OCI-LY3 (cell line): ENCODE measurements at regions not wholly inside any gene's neighbourhood (a gene's known extent, or its start where the extent isn't known, plus 50 kb on each side); places are given as distances from the start of the nearest gene placed in this dataset.

Experiments
- H2AFZ ChIP-seq: fragments of 200-600, 300-600 bp; shearing (Covaris generic); 2 replicates; pipeline ENCODE4 v1.6.0; 2014; ENCODE audit warnings: antibody characterized with exemption, low read depth, low read length
- H3K27ac ChIP-seq: fragments of 200-600, 300-600 bp; sonication (generic); 2 replicates; pipeline ENCODE4 v1.5.1; 2014; ENCODE audit warnings: mild to moderate bottlenecking, low read length, moderate library complexity, mixed read lengths
- H3K27me3 ChIP-seq: fragments of 200-600, 300-600 bp; sonication (generic); 2 replicates; pipeline ENCODE4 v1.6.1; 2014; ENCODE audit warnings: low read depth, low read length, mixed read lengths
- H3K36me3 ChIP-seq: fragments of 200-600, 300-600 bp; sonication (generic); replicated peaks from 2 replicates; pipeline ENCODE3; 2014; ENCODE audit warnings: low read depth, low read length, mixed read lengths
- H3K4me1 ChIP-seq: fragments of 300-600, 200-600 bp; sonication (generic); 2 replicates; pipeline ENCODE4 v1.6.1; 2014; ENCODE audit warnings: low read length, mixed read lengths
- H3K4me2 ChIP-seq: fragments of 200-600, 300-600 bp; sonication (generic); 2 replicates; pipeline ENCODE4 v1.6.1; 2014; ENCODE audit warnings: low read length, mixed read lengths
- H3K4me3 ChIP-seq: fragments of 300-600, 200-600 bp; sonication (generic); 2 replicates; pipeline ENCODE4 v1.5.1; 2014; ENCODE audit warnings: antibody characterized with exemption, mild to moderate bottlenecking, low read length, moderate library complexity
- H3K79me2 ChIP-seq: fragments of 300-600, 200-600 bp; shearing (Covaris generic); 2 replicates; pipeline ENCODE4 v1.6.1; 2014; ENCODE audit warnings: mild to moderate bottlenecking, low read length, mixed read lengths
- H3K9ac ChIP-seq: fragments of 300-600, 200-600 bp; shearing (Covaris generic); 2 replicates; pipeline ENCODE4 v1.6.0; 2014; ENCODE audit warnings: mild to moderate bottlenecking, low read length, moderate library complexity
- H3K9me3 ChIP-seq: fragments of 200-600, 300-600 bp; shearing (Covaris generic); 2 replicates; pipeline ENCODE4 v1.6.1; 2014; ENCODE audit warnings: low read length, mixed read lengths; ENCODE audit not compliant: insufficient read depth
- H4K20me1 ChIP-seq: fragments of 200-600, 300-600 bp; sonication (generic); 2 replicates; pipeline ENCODE4 v1.6.1; 2016; ENCODE audit warnings: low read length, mixed read lengths; ENCODE audit not compliant: insufficient read depth
- CTCF ChIP-seq: fragments of 200-600, 300-600 bp; sonication (generic); IDR thresholded peaks from 2 replicates; pipeline ENCODE4 v1.5.1; 2014; ENCODE audit warnings: antibody characterized with exemption, low read length, low read depth
- EZH2phosphoT487 ChIP-seq: fragments of 200-600 bp; shearing (Covaris generic); IDR thresholded peaks from 2 replicates; pipeline ENCODE4 v1.6.1; 2018; ENCODE audit warnings: antibody characterized with exemption, mixed run types, low read depth

GRCh38 chr2:104407641-104408040 lies 446.3 kb upstream of the POU3F3 start:
- TF ChIP-seq CTCF (no peak), EZH2phosphoT487 (no peak)
- H3K27me3 ChIP-seq: no peaks in the 10 kb centered on the region
- no peak overlapping the region for H3K4me3 ChIP-seq

GRCh38 chr2:104408266-104408665 lies 445.6 kb upstream of the POU3F3 start:
- no peaks in the 10 kb centered on the region for H3K79me2 ChIP-seq
- H3K4me3 ChIP-seq: no peak overlapping the region
- H4K20me1 ChIP-seq: no peaks in the 10 kb centered on the region
- H3K36me3 ChIP-seq: no peaks in the 10 kb centered on the region
- TF ChIP-seq EZH2phosphoT487 (no peak), CTCF (no peak)
- H3K27ac ChIP-seq: no peak overlapping the region
- peaks cover 6% of the 10 kb centered on the region; the same call in 1 of the 2 replicates for H3K4me1 ChIP-seq
- H3K9ac ChIP-seq: no peak overlapping the region
- no peaks in the 10 kb centered on the region for H3K27me3 ChIP-seq
- H3K9me3 ChIP-seq: no peaks in the 10 kb centered on the region
- peak overlapping the region; percentile 12; the same call in 1 of the 2 replicates for H3K4me2 ChIP-seq
- H2AFZ ChIP-seq: peak overlapping the region; percentile 54; the same call in 1 of the 2 replicates

More at GRCh38 chr2:104407641-104408040, 446.3 kb upstream of the POU3F3 start:
- Histone ChIP-seq H3K9ac (no peak overlapping the region), H3K36me3 (no peaks in the 10 kb centered on the region), H3K4me2 (no peak overlapping the region), H3K79me2 (no peaks in the 10 kb centered on the region), H3K9me3 (no peaks in the 10 kb centered on the region), H2AFZ (no peak overlapping the region), H3K27ac (no peak overlapping the region), H4K20me1 (no peaks in the 10 kb centered on the region), H3K4me1 (peaks cover 11% of the 10 kb centered on the region)

GRCh38 chr2:104410136-104410535 lies 443.8 kb upstream of the POU3F3 start:
- Histone ChIP-seq H3K9ac (no peak overlapping the region), H4K20me1 (no peaks in the 10 kb centered on the region), H3K79me2 (no peaks in the 10 kb centered on the region), H3K27ac (no peak overlapping the region), H3K36me3 (no peaks in the 10 kb centered on the region), H3K27me3 (no peaks in the 10 kb centered on the region), H3K9me3 (no peaks in the 10 kb centered on the region), H3K4me2 (no peak overlapping the region), H3K4me1 (peaks cover 6% of the 10 kb centered on the region; the same call in 1 of the 2 replicates), H2AFZ (no peak overlapping the region), H3K4me3 (no peak overlapping the region)
- TF ChIP-seq EZH2phosphoT487: no peak

- Histone ChIP-seq H3K4me3 (no peak overlapping the region), H3K4me1 (peaks cover 6% of the 10 kb centered on the region; the same call in 1 of the 2 replicates), H4K20me1 (no peaks in the 10 kb centered on the region), H2AFZ (no peak overlapping the region), H3K79me2 (no peaks in the 10 kb centered on the region), H3K9me3 (no peaks in the 10 kb centered on the region), H3K27ac (no peak overlapping the region), H3K27me3 (no peaks in the 10 kb centered on the region), H3K9ac (no peak overlapping the region), H3K36me3 (no peaks in the 10 kb centered on the region), H3K4me2 (no peak overlapping the region)
- peak; percentile 74 for TF ChIP-seq CTCF
- no peak for TF ChIP-seq EZH2phosphoT487
Observed at GRCh38 chr2:104412384-104412783, 441.5 kb upstream of the POU3F3 start.
